AG04449 (cell line): ENCODE measurements at regions not wholly inside any gene's neighbourhood (a gene's known extent, or its start where the extent isn't known, plus 50 kb on each side); places are given as distances from the start of the nearest gene placed in this dataset.
"Not testable (repeated sequence)": the region's sequence is repeated elsewhere in the genome, so short reads cannot be mapped to it uniquely, and the experiment has no call there.

Source experiments
- CTCF ChIA-PET: fragments of 350-600 bp; formaldehyde crosslinking; extraction: SDS; loops from one replicate; lab custom pipeline; 2021; ENCODE audit warnings: antibody characterized with exemption; lab: Yijun Ruan, JAX
- POLR2A ChIA-PET: fragments of 400-600, 350-600 bp; formaldehyde crosslinking; extraction: SDS; loops from one replicate; lab custom pipeline; 2020; ENCODE audit warnings: antibody characterized with exemption, inconsistent platforms; lab: Yijun Ruan, JAX
- DNase-seq: peaks from one replicate; pipeline ENCODE4 v3.0.0-alpha.2; 2010; ENCODE audit warnings: low read depth, low spot score
- H3K4me3 ChIP-seq: 2 replicates; pipeline ENCODE4 v1.5.1; 2011; ENCODE audit warnings: low read depth, mild to moderate bottlenecking, control low read depth, low read length
- CTCF ChIP-seq: IDR thresholded peaks from one replicate; pipeline ENCODE4 v1.5.1; 2011; ENCODE audit warnings: mild to moderate bottlenecking, moderate library complexity, low read length, control low read depth, inconsistent platforms; ENCODE audit not compliant: insufficient read depth; ENCODE audit errors: missing control alignments

GRCh38 chr12:107856096-107856495 lies 81.6 kb downstream of the ASCL4 start:
- no peak for TF ChIP-seq CTCF
- ChIA-PET POLR2A (no interaction called here), CTCF (no interaction called here)
- DNase-seq: no peak
- no peak overlapping the region for H3K4me3 ChIP-seq

- no peak for TF ChIP-seq CTCF
- H3K4me3 ChIP-seq: no peak overlapping the region
- POLR2A ChIA-PET: no interaction called here
- CTCF ChIA-PET: no interaction called here
- DNase-seq: no peak
Observed at GRCh38 chr12:107857191-107857590, 82.7 kb downstream of the ASCL4 start.

GRCh38 chr12:107859367-107859766 lies 84.9 kb downstream of the ASCL4 start:
- no peak for DNase-seq
- H3K4me3 ChIP-seq: no peak overlapping the region
- TF ChIP-seq CTCF: no peak
- ChIA-PET POLR2A (no interaction called here), CTCF (no interaction called here)

GRCh38 chr12:107864235-107864634 lies 89.7 kb downstream of the ASCL4 start:
- H3K4me3 ChIP-seq: no peak overlapping the region
- no peak for TF ChIP-seq CTCF
- ChIA-PET POLR2A (no interaction called here), CTCF (interaction anchor here (1.2 kb wide), 1 partner anchor 39 kb away, joined by 3 read pairs; no protein-coding TSS in a partner anchor)
- DNase-seq: no peak

GRCh38 chr12:107864727-107865126 lies 90.2 kb downstream of the ASCL4 start:
- DNase-seq, POLR2A ChIA-PET, H3K4me3 ChIP-seq, CTCF ChIA-PET: not testable (repeated sequence)

GRCh38 chr12:107873223-107873622 lies 98.7 kb downstream of the ASCL4 start:
- no peak for TF ChIP-seq CTCF
- POLR2A ChIA-PET: no interaction called here
- no peak overlapping the region for H3K4me3 ChIP-seq
- no peak for DNase-seq
- CTCF ChIA-PET: interaction anchor here (0.8 kb wide), 1 partner anchor 11 kb away, joined by 4 read pairs; no protein-coding TSS in a partner anchor

- ChIA-PET CTCF (interaction anchor here (0.6 to 1.9 kb wide), 2 partner anchors 11 to 210 kb away, joined by 3 to 6 read pairs; no protein-coding TSS in a partner anchor), POLR2A (no interaction called here)
- DNase-seq: no peak
Observed at GRCh38 chr12:107875786-107876185, 101.3 kb downstream of the ASCL4 start.

More at GRCh38 chr12:107875786-107876185, 101.3 kb downstream of the ASCL4 start:
- TF ChIP-seq CTCF: no peak
- H3K4me3 ChIP-seq: no peak overlapping the region
